ENCODE measurements at regions not wholly inside any gene's neighbourhood (a gene's known extent, or its start where the extent isn't known, plus 50 kb on each side); places are given as distances from the start of the nearest gene placed in this dataset.

- H3K9me3 ChIP-seq = no peaks in the 10 kb centered on the region
- intact Hi-C loops (cut with DNase I) = no loop called here
- no peak for DNase-seq
These were observed 576.2 kb upstream of the TBX3 start for GRCh38 chr12:115259968-115260747.

DNA sequence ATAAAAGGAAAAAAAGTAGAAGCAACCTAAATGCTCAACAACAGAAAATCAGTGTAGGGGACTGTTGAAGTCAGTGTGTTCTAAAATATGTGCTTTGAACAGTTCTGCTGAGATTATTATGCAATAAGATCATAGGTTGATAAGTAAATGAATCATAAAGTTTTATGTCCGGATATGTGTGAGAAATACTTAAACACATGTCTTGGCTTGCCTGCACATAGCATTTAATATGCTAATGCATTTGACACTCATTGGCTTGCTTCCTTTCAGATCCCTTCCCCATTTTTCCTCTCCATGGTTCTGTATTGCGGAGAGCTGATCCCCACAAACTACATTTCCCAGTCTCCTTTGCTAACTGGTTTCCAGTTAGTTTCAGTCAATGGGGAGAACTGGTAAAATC is 573.8 kb upstream of the TBX3 start:
- TF ChIP-seq, protein P1, sequence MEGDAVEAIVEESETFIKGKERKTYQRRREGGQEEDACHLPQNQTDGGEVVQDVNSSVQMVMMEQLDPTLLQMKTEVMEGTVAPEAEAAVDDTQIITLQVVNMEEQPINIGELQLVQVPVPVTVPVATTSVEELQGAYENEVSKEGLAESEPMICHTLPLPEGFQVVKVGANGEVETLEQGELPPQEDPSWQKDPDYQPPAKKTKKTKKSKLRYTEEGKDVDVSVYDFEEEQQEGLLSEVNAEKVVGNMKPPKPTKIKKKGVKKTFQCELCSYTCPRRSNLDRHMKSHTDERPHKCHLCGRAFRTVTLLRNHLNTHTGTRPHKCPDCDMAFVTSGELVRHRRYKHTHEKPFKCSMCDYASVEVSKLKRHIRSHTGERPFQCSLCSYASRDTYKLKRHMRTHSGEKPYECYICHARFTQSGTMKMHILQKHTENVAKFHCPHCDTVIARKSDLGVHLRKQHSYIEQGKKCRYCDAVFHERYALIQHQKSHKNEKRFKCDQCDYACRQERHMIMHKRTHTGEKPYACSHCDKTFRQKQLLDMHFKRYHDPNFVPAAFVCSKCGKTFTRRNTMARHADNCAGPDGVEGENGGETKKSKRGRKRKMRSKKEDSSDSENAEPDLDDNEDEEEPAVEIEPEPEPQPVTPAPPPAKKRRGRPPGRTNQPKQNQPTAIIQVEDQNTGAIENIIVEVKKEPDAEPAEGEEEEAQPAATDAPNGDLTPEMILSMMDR (IDR thresholded peaks at IDR 0.05) = no peak
- intact Hi-C loops (cut with DNase I) = no loop called here
- Histone ChIP-seq H3K9me3 (no peaks in the 10 kb centered on the region), H3K4me1 (peaks cover 3% of the 10 kb centered on the region), H3K27ac (no peak overlapping the region), H3K27me3 (no peaks in the 10 kb centered on the region), H3K4me3 (no peak overlapping the region), H3K36me3 (no peaks in the 10 kb centered on the region)
- DNase-seq (no peak), ATAC-seq (no peak)

More at GRCh38 chr12:115259968-115260747, 576.2 kb upstream of the TBX3 start:
- Histone ChIP-seq H3K27me3 (no peaks in the 10 kb centered on the region), H3K36me3 (no peaks in the 10 kb centered on the region), H3K27ac (no peak overlapping the region), H3K4me3 (no peak overlapping the region), H3K4me1 (peaks cover 3% of the 10 kb centered on the region)
- TF ChIP-seq, protein P1 (IDR thresholded peaks at IDR 0.05) = no peak
- ATAC-seq = peak; percentile 73

DNA sequence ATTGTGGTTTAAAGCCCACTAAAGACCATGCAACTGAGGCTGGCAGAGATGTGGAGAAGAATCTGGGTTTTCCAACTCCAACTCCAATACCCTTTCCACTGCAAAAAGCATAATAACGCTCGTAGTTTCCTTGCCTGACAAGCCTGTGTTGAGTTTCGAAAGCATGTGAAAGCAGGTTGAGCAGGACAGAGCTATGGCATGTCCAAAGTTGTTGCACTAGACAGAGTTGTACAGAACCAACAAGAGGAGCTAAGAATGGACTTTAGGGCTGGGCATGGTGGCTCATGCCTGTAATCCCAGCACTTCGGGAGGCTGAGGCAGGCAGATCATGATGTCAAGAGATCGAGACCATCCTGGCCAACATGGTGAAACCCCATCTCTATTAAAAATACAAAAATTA is 572.0 kb upstream of the TBX3 start:
- no peak for DNase-seq
- intact Hi-C loops (cut with DNase I) = no loop called here
- ATAC-seq = no peak
- no peaks in the 10 kb centered on the region for H3K36me3 ChIP-seq
- TF ChIP-seq, protein P1 (IDR thresholded peaks at IDR 0.05) = no peak
- no peaks in the 10 kb centered on the region for H3K27me3 ChIP-seq
- H3K9me3 ChIP-seq = no peaks in the 10 kb centered on the region
- H3K4me1 ChIP-seq = peaks cover 3% of the 10 kb centered on the region
- no peak overlapping the region for H3K4me3 ChIP-seq
- H3K27ac ChIP-seq = no peak overlapping the region

DNA sequence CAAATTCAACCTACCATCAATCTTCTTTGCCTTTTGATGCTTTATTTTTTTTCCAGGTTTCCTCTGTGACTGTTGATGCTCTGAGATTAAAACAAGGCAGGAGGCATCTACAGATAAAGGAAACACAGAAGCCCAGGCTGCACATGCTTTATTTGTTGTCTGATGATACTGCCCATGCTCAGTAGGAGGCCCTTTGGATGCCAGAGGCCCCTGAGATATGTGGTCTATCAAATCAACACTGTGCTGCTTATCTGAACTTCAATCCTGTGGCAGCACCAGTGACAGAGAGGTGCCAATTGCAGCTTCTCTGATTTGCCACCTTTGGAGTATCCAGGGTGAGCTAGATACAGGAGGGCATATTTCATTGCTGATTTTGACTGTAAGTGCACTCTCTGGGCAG is 571.3 kb upstream of the TBX3 start:
- Histone ChIP-seq H3K27me3 (no peaks in the 10 kb centered on the region), H3K27ac (no peak overlapping the region), H3K4me1 (peaks cover 3% of the 10 kb centered on the region), H3K4me3 (no peak overlapping the region), H3K9me3 (no peaks in the 10 kb centered on the region), H3K36me3 (no peaks in the 10 kb centered on the region)
- intact Hi-C loops (cut with DNase I) = no loop called here
- ATAC-seq (no peak), DNase-seq (no peak)
- TF ChIP-seq, protein P1 (IDR thresholded peaks at IDR 0.05) = no peak

- H3K27me3 ChIP-seq = no peaks in the 10 kb centered on the region
- no peak overlapping the region for H3K4me3 ChIP-seq
- TF ChIP-seq, protein P1 (IDR thresholded peaks at IDR 0.05) = no peak
- H3K36me3 ChIP-seq = no peaks in the 10 kb centered on the region
- ATAC-seq (no peak), DNase-seq (no peak)
- no peaks in the 10 kb centered on the region for H3K9me3 ChIP-seq
- H3K27ac ChIP-seq = no peak overlapping the region
- intact Hi-C loops (cut with DNase I) = no loop called here
- no peaks in the 10 kb centered on the region for H3K4me1 ChIP-seq
These were observed 569.1 kb upstream of the TBX3 start for GRCh38 chr12:115253049-115253448.
